Activated B cell treated with CpG ODN at 0.5 μM for 24 hours (primary cell): ENCODE measurements at regions not wholly inside any gene's neighbourhood (a gene's known extent, or its start where the extent isn't known, plus 50 kb on each side); places are given as distances from the start of the nearest gene placed in this dataset.

Experiments
- ATAC-seq: fragments of 200-7000 bp; cut with Tn5 transposase; one replicate; pipeline ENCODE4 v1.10.0; 2021; ENCODE audit warnings: low read depth, mild to moderate bottlenecking, moderate library complexity
- CTCF ChIA-PET: fragments of 350-600 bp; sonication (Branson Sonifier 250); formaldehyde crosslinking; loops from one replicate; lab custom pipeline; 2021; ENCODE audit warnings: antibody characterized with exemption; lab: Charles Lee
- POLR2A ChIA-PET: fragments of 350-600 bp; sonication (Branson Sonifier 250); formaldehyde crosslinking; loops from one replicate; lab custom pipeline; 2021; ENCODE audit warnings: antibody characterized with exemption; lab: Charles Lee
- DNase-seq: peaks from one replicate; pipeline ENCODE4 v3.0.0; 2022
- H3K27ac Mint-ChIP-seq: one replicate; pipeline ENCODE4 v1.8.0; 2020; ENCODE audit warnings: mixed read lengths
- H3K27me3 Mint-ChIP-seq: one replicate; pipeline ENCODE4 v1.8.0; 2021; ENCODE audit warnings: mixed read lengths
- H3K36me3 Mint-ChIP-seq: one replicate; pipeline ENCODE4 v1.8.0; 2021; ENCODE audit warnings: low read depth, mixed read lengths
- H3K4me1 Mint-ChIP-seq: one replicate; pipeline ENCODE4 v1.8.0; 2021; ENCODE audit warnings: mixed read lengths
- H3K4me3 Mint-ChIP-seq: one replicate; pipeline ENCODE4 v1.8.0; 2020; ENCODE audit warnings: mild to moderate bottlenecking, mixed read lengths
- H3K9me3 Mint-ChIP-seq: one replicate; pipeline ENCODE4 v1.8.0; 2020; ENCODE audit warnings: mixed read lengths
- CTCF ChIP-seq: fragments of 200-600 bp; IDR thresholded peaks from one replicate; pipeline ENCODE4 v1.8.0; 2022; ENCODE audit warnings: antibody characterized with exemption, mild to moderate bottlenecking
- intact Hi-C: fragments of 100-400 bp; cut with micrococcal nuclease; formaldehyde crosslinking; loops from one replicate; pipeline ENCODE4 v1.15.1; 2024

- Mint-ChIP-seq H3K27me3 (peaks cover 16% of the 10 kb centered on the region), H3K36me3 (no peaks in the 10 kb centered on the region), H3K4me1 (peaks cover 7% of the 10 kb centered on the region), H3K27ac (no peak overlapping the region), H3K4me3 (no peak overlapping the region), H3K9me3 (no peaks in the 10 kb centered on the region)
- TF ChIP-seq CTCF: no peak
- DNase-seq (no peak), ATAC-seq (no peak)
- intact Hi-C loops: no loop called here
- ChIA-PET POLR2A (no interaction called here), CTCF (no interaction called here)
Observed at GRCh38 chr12:45648070-45648469, 81.4 kb upstream of the ARID2 start.

- ChIA-PET POLR2A (no interaction called here), CTCF (no interaction called here)
- TF ChIP-seq CTCF: no peak
- ATAC-seq (no peak), DNase-seq (no peak)
- Mint-ChIP-seq H3K27ac (no peak overlapping the region), H3K9me3 (no peaks in the 10 kb centered on the region), H3K27me3 (peaks cover 16% of the 10 kb centered on the region), H3K4me3 (no peak overlapping the region), H3K36me3 (no peaks in the 10 kb centered on the region), H3K4me1 (peaks cover 6% of the 10 kb centered on the region)
- intact Hi-C loops: no loop called here
Observed at GRCh38 chr12:45651029-45651428, 78.5 kb upstream of the ARID2 start.

GRCh38 chr12:45654002-45654665, 75.4 kb upstream of the ARID2 start:
- ChIA-PET CTCF (interaction anchor here (1.0 to 1.8 kb wide), 3 partner anchors 72 to 110 kb away, joined by 3 to 9 read pairs (median 4); no protein-coding TSS in a partner anchor), POLR2A (no interaction called here)
- intact Hi-C loops: no loop called here
- Mint-ChIP-seq H3K27me3 (peaks cover 14% of the 10 kb centered on the region), H3K9me3 (no peaks in the 10 kb centered on the region), H3K4me3 (no peak overlapping the region), H3K36me3 (no peaks in the 10 kb centered on the region), H3K27ac (no peak overlapping the region), H3K4me1 (peaks cover 7% of the 10 kb centered on the region)
- TF ChIP-seq CTCF: no peak
- DNase-seq (no peak), ATAC-seq (no peak)

- H3K4me3 Mint-ChIP-seq: no peak overlapping the region
- TF ChIP-seq CTCF: no peak
- ChIA-PET POLR2A (interaction anchor here (1.2 kb wide), 1 partner anchor 73 kb away, joined by 4 read pairs; no protein-coding TSS in a partner anchor), CTCF (interaction anchor here (1.2 to 1.8 kb wide), 3 partner anchors 71 to 111 kb away, joined by 3 to 9 read pairs (median 4); no protein-coding TSS in a partner anchor)
- no peaks in the 10 kb centered on the region for H3K9me3 Mint-ChIP-seq
- peaks cover 7% of the 10 kb centered on the region for H3K4me1 Mint-ChIP-seq
- DNase-seq (no peak), ATAC-seq (peak; percentile 80)
- H3K27me3 Mint-ChIP-seq: peaks cover 7% of the 10 kb centered on the region
- intact Hi-C loops: no loop called here
- no peaks in the 10 kb centered on the region for H3K36me3 Mint-ChIP-seq
- no peak overlapping the region for H3K27ac Mint-ChIP-seq
Observed at GRCh38 chr12:45655186-45655585, 74.3 kb upstream of the ARID2 start.

GRCh38 chr12:45655743-45656142, 73.8 kb upstream of the ARID2 start:
- H3K4me3 Mint-ChIP-seq: no peak overlapping the region
- no peaks in the 10 kb centered on the region for H3K9me3 Mint-ChIP-seq
- no peak overlapping the region for H3K27ac Mint-ChIP-seq
- H3K27me3 Mint-ChIP-seq: peaks cover 6% of the 10 kb centered on the region
- no peak for ATAC-seq
- CTCF ChIA-PET: interaction anchor here (1.2 to 1.8 kb wide), 3 partner anchors 71 to 112 kb away, joined by 3 to 9 read pairs (median 4); no protein-coding TSS in a partner anchor
- DNase-seq: no peak
- intact Hi-C loops: no loop called here
- peaks cover 7% of the 10 kb centered on the region for H3K4me1 Mint-ChIP-seq
- no peaks in the 10 kb centered on the region for H3K36me3 Mint-ChIP-seq
- POLR2A ChIA-PET: interaction anchor here (1.2 kb wide), 1 partner anchor 73 kb away, joined by 4 read pairs; no protein-coding TSS in a partner anchor
- TF ChIP-seq CTCF: no peak
